Non-pigmented ciliary epithelial cell (primary cell): ENCODE measurements at regions not wholly inside any gene's neighbourhood (a gene's known extent, or its start where the extent isn't known, plus 50 kb on each side); places are given as distances from the start of the nearest gene placed in this dataset.

Experiments used
- DNase-seq: peaks from one replicate; pipeline ENCODE4 v3.0.0-alpha.2; 2010; ENCODE audit warnings: low read depth

DNA sequence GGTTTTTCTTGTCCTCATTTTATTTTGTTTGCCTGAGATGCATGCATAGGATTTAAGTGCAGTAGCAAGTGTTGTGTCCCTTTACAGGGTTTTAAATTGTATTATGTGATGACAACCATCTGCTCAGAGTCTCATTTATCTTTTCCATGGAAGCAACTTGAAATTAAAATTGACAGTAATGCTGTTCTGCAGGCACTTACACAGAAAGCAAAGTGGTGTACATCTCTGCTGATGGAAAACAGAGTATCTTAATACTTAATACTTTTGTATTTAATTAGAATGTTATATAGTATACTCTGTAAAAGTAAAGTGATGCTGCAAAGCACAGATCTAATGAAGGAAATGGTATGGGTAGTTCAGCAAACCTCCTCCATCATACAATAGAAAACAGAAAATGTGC is 482.9 kb downstream of the POM121L12 start:
- DNase-seq, result no peak

- no peak for DNase-seq
Measured at GRCh38 chr7:53520841-53521240, 485.4 kb downstream of the POM121L12 start.

GRCh38 chr7:53521638-53522184 is 486.3 kb downstream of the POM121L12 start:
- DNase-seq, result no peak

DNA sequence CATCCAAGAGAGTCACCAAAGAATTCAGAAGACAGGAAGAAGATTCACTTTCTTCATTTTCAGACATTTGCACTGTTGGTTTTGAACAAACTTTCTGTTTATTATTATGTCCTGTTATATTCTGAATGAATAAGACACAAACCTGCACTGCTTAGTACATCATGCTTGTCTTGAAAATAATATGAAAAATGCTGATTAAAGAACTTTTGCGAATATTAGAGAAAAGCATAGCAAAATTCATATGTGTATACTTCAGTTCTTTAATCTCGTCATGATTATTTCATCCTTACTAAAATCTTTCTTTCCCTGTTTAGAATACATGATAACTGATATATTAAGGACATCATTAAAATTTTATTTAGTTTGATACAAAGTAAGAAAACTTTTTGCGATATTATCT is 504.1 kb downstream of the POM121L12 start:
- DNase-seq, result no peak

- DNase-seq, result no peak
Measured at GRCh38 chr7:53541475-53541874, 506.0 kb downstream of the POM121L12 start.

DNA sequence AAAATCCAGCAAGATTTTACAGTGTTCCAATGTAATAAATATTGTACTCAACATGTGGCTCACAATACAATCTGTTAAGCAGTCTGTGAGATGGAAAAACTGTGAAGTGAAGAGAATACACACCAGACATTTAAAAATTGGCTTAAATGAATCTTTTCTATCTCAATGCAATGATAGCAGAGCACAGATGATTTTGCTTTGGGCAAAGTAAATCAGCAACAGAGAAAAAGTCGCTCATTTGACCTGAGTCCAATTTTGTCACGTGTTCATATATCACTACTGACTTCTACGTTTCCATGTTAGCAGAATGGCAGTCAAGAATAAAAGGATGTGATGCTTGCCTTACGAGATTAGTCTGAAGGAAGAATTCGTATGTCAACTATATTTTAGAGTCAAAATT is 506.7 kb downstream of the POM121L12 start:
- DNase-seq, result no peak
